ENCODE measurements at regions not wholly inside any gene's neighbourhood (a gene's known extent, or its start where the extent isn't known, plus 50 kb on each side); places are given as distances from the start of the nearest gene placed in this dataset.

- Histone ChIP-seq H3K36me3 (ENCODE audit: control insufficient read depth, insufficient read depth, low read length) (no peaks in the 10 kb centered on the region), H3K4me3 (ENCODE audit: extremely low read depth, insufficient read depth, low read length, poor library complexity, severe bottlenecking) (no peak overlapping the region), H3K27ac (ENCODE audit: low read depth, low read length, severe bottlenecking) (no peak overlapping the region), H3K9me3 (ENCODE audit: control insufficient read depth, low read length) (no peaks in the 10 kb centered on the region), H3K4me1 (ENCODE audit: control insufficient read depth, insufficient read depth, low read length, poor library complexity, severe bottlenecking) (no peaks in the 10 kb centered on the region)
- WGBS, 2 experiments (ENCODE audit: insufficient coverage in 2 of 2): 88 to 89% methylated on average over 1 of the region's 4 CpGs
Observed at GRCh38 chr2:128714285-128714684, 395.6 kb upstream of the HS6ST1 start.

DNA sequence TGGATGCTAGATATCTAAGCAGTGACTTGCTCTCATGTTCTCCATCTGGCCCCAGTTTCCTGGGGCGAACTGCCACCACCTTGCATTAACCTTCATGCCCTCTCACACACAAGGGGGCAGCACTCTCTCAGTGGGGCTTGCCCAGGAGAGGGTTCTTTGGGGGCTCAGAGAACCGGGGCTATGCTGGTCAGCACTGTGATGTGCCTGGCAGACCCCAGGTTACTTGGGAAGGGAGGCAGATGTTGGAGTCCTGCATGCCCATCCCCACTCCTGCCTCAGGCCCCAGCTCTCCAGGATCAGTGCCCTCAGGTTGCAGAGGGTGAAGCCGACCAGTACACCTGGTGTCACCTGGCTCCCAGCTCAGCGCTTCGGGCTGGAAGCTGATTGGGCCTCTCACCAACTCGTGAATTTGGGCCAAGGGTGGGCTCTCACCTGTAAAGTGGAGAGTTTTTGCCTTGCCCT is 396.2 kb upstream of the HS6ST1 start:
- no peaks in the 10 kb centered on the region for H3K4me1 ChIP-seq (ENCODE audit: control insufficient read depth, insufficient read depth, low read length, poor library complexity, severe bottlenecking)
- H3K9me3 ChIP-seq (ENCODE audit: control insufficient read depth, low read length): no peaks in the 10 kb centered on the region
- WGBS, 2 experiments (ENCODE audit: insufficient coverage in 2 of 2): 91 to 94% methylated on average over 4 of the region's 6 CpGs
- no peaks in the 10 kb centered on the region for H3K36me3 ChIP-seq (ENCODE audit: control insufficient read depth, insufficient read depth, low read length)
- no peak overlapping the region for H3K4me3 ChIP-seq (ENCODE audit: extremely low read depth, insufficient read depth, low read length, poor library complexity, severe bottlenecking)
- H3K27ac ChIP-seq (ENCODE audit: low read depth, low read length, severe bottlenecking): no peak overlapping the region

DNA sequence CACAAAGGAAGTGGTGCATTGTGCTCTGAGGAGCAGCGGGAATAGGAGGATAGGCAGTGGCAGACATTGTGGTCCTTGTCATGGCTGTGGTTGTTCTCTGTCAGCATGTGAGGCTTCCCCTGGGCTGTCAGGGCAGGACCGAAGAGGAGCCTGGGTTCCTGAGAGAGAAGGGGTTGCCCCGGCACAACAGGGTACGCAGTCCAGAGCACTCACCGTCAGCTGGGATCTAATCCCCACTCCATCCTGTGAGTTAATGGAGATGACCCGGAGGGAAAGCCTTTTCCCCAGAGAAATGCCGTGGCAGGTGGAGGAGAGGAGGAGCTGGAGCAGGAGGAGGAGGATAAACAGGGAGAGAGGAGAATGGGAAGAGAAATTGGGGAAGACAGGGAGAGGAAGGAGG is 396.7 kb upstream of the HS6ST1 start:
- no peaks in the 10 kb centered on the region for H3K4me1 ChIP-seq (ENCODE audit: control insufficient read depth, insufficient read depth, low read length, poor library complexity, severe bottlenecking)
- no peak overlapping the region for H3K27ac ChIP-seq (ENCODE audit: low read depth, low read length, severe bottlenecking)
- 83 to 95% methylated on average over 3 to 7 of the region's 7 CpGs for WGBS, 2 experiments (ENCODE audit: insufficient coverage in 2 of 2)
- H3K4me3 ChIP-seq (ENCODE audit: extremely low read depth, insufficient read depth, low read length, poor library complexity, severe bottlenecking): no peak overlapping the region
- no peaks in the 10 kb centered on the region for H3K9me3 ChIP-seq (ENCODE audit: control insufficient read depth, low read length)
- no peaks in the 10 kb centered on the region for H3K36me3 ChIP-seq (ENCODE audit: control insufficient read depth, insufficient read depth, low read length)

DNA sequence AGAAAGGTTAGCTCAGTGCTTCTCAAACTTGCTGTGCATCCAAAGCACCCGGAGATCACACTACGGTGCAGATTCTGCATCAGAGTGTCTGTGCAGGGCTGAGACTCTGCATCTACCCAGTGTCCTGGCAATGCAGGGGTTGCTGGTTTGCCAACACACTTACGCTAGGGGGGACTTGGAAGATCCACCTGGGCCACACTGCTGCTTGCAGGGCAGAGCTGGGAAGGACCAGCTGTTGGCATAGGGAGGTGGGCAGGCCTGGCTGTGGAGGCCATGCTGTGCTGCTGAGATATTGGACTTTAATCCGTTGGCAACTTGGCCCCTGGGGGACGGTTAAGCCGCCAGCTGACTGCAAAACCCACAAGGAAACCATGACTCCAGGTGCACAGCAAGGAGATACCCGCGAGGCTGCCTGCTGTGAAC is 397.6 kb upstream of the HS6ST1 start:
- Histone ChIP-seq H3K4me1 (ENCODE audit: control insufficient read depth, insufficient read depth, low read length, poor library complexity, severe bottlenecking) (no peaks in the 10 kb centered on the region), H3K4me3 (ENCODE audit: extremely low read depth, insufficient read depth, low read length, poor library complexity, severe bottlenecking) (no peak overlapping the region), H3K36me3 (ENCODE audit: control insufficient read depth, insufficient read depth, low read length) (no peaks in the 10 kb centered on the region), H3K27ac (ENCODE audit: low read depth, low read length, severe bottlenecking) (no peak overlapping the region), H3K9me3 (ENCODE audit: control insufficient read depth, low read length) (peaks cover 4% of the 10 kb centered on the region)
- 92 to 96% methylated on average over 7 to 8 of the region's 8 CpGs for WGBS, 2 experiments (ENCODE audit: insufficient coverage in 2 of 2)

DNA sequence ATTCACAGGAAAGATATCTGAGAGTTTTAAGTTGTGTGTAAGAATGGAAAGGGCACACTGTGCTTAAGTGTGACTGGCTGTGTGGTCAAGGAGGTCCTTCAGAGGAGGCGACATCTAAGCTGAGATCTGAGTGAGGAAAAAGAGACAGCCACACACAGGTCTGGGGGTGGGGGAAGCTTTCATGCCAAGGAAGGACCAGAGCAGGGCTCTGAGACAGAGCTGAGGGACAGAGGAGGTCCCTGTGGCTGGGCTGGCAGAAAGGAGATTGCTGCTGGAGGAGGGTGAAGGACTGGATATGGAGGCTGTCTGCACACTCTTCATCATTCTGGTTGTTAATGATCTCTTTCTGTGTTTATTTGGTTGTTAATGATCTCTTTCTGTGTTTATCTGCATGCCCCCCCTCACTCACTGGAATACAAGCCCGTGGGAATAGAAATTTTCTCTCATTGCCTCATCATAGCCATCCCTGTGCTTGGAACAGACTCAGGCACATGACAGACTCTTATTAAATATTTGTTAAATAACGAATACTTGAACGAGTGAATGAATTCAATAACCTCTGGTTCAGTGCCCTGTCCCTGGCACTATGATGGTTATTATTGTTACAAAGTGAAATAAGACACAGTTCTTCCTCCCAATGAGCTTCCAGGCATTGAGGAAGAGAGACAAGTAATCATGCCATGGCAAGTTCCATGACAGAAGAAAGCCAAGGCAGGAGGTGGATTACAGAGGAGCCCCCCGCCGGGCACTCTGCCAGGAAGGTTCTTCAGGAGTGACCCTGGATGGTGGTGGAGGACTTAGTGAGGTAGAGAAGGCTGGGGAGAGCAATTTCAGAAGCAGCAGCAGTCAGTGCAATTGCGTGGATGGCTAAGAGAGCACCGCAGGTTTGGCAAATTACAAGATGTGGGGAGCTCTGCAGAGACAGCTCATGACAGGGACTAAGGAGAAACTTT is 399.4 kb upstream of the HS6ST1 start:
- no peaks in the 10 kb centered on the region for H3K36me3 ChIP-seq (ENCODE audit: control insufficient read depth, insufficient read depth, low read length)
- no peak overlapping the region for H3K4me3 ChIP-seq (ENCODE audit: extremely low read depth, insufficient read depth, low read length, poor library complexity, severe bottlenecking)
- 99 to 100% methylated on average over 5 to 6 of the region's 8 CpGs for WGBS, 2 experiments (ENCODE audit: insufficient coverage in 2 of 2)
- no peak overlapping the region for H3K27ac ChIP-seq (ENCODE audit: low read depth, low read length, severe bottlenecking)
- peaks cover 4% of the 10 kb centered on the region for H3K9me3 ChIP-seq (ENCODE audit: control insufficient read depth, low read length)
- no peaks in the 10 kb centered on the region for H3K4me1 ChIP-seq (ENCODE audit: control insufficient read depth, insufficient read depth, low read length, poor library complexity, severe bottlenecking)

GRCh38 chr2:128720080-128721022 is 401.7 kb upstream of the HS6ST1 start:
- H3K27ac ChIP-seq (ENCODE audit: low read depth, low read length, severe bottlenecking): no peak overlapping the region
- no peaks in the 10 kb centered on the region for H3K36me3 ChIP-seq (ENCODE audit: control insufficient read depth, insufficient read depth, low read length)
- H3K4me1 ChIP-seq (ENCODE audit: control insufficient read depth, insufficient read depth, low read length, poor library complexity, severe bottlenecking): no peaks in the 10 kb centered on the region
- no peak overlapping the region for H3K4me3 ChIP-seq (ENCODE audit: extremely low read depth, insufficient read depth, low read length, poor library complexity, severe bottlenecking)
- WGBS, 2 experiments (ENCODE audit: insufficient coverage in 2 of 2): 100% methylated on average over 1 of the region's 4 CpGs; no CpG with 5 or more reads in 1 of the 2 experiments
- peaks cover 4% of the 10 kb centered on the region for H3K9me3 ChIP-seq (ENCODE audit: control insufficient read depth, low read length)

GRCh38 chr2:128721096-128721495 is 402.4 kb upstream of the HS6ST1 start:
- H3K36me3 ChIP-seq (ENCODE audit: control insufficient read depth, insufficient read depth, low read length): no peaks in the 10 kb centered on the region
- no peaks in the 10 kb centered on the region for H3K4me1 ChIP-seq (ENCODE audit: control insufficient read depth, insufficient read depth, low read length, poor library complexity, severe bottlenecking)
- WGBS, 2 experiments (ENCODE audit: insufficient coverage in 2 of 2): 100% methylated on average over 1 of the region's 2 CpGs; no CpG with 5 or more reads in 1 of the 2 experiments
- H3K4me3 ChIP-seq (ENCODE audit: extremely low read depth, insufficient read depth, low read length, poor library complexity, severe bottlenecking): no peak overlapping the region
- no peak overlapping the region for H3K27ac ChIP-seq (ENCODE audit: low read depth, low read length, severe bottlenecking)
- H3K9me3 ChIP-seq (ENCODE audit: control insufficient read depth, low read length): peaks cover 4% of the 10 kb centered on the region

DNA sequence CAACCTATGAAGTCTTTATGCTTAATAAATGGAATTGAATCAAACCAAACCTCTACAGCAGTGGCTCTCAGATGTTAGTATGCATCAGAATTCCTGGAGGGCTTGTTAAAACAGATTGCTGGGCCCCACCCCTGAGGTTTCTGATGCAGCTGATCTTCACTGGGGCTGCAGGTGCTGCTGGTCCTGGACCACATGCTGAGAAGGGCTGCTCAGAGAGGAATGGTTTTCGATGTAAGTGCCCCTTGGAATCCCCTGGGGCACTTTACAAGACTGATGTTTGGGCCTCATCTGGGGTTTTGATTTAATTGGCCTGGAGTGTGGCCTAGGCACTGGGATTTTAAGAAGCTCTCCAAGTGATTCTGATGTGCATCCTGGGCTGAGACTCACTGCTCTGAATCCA is 403.8 kb upstream of the HS6ST1 start:
- no peaks in the 10 kb centered on the region for H3K36me3 ChIP-seq (ENCODE audit: control insufficient read depth, insufficient read depth, low read length)
- H3K27ac ChIP-seq (ENCODE audit: low read depth, low read length, severe bottlenecking): no peak overlapping the region
- peaks cover 4% of the 10 kb centered on the region for H3K9me3 ChIP-seq (ENCODE audit: control insufficient read depth, low read length)
- 20 to 38% methylated on average over 1 of the region's 1 CpG for WGBS, 2 experiments (ENCODE audit: insufficient coverage in 2 of 2)
- H3K4me3 ChIP-seq (ENCODE audit: extremely low read depth, insufficient read depth, low read length, poor library complexity, severe bottlenecking): no peak overlapping the region
- no peaks in the 10 kb centered on the region for H3K4me1 ChIP-seq (ENCODE audit: control insufficient read depth, insufficient read depth, low read length, poor library complexity, severe bottlenecking)

- Histone ChIP-seq H3K27ac (ENCODE audit: low read depth, low read length, severe bottlenecking) (no peak overlapping the region), H3K9me3 (ENCODE audit: control insufficient read depth, low read length) (peaks cover 8% of the 10 kb centered on the region), H3K36me3 (ENCODE audit: control insufficient read depth, insufficient read depth, low read length) (no peaks in the 10 kb centered on the region), H3K4me3 (ENCODE audit: extremely low read depth, insufficient read depth, low read length, poor library complexity, severe bottlenecking) (no peak overlapping the region), H3K4me1 (ENCODE audit: control insufficient read depth, insufficient read depth, low read length, poor library complexity, severe bottlenecking) (no peaks in the 10 kb centered on the region)
- WGBS, 2 experiments (ENCODE audit: insufficient coverage in 2 of 2): 89 to 92% methylated on average over 5 to 6 of the region's 7 CpGs
Observed at GRCh38 chr2:128724547-128724946, 405.9 kb upstream of the HS6ST1 start.

DNA sequence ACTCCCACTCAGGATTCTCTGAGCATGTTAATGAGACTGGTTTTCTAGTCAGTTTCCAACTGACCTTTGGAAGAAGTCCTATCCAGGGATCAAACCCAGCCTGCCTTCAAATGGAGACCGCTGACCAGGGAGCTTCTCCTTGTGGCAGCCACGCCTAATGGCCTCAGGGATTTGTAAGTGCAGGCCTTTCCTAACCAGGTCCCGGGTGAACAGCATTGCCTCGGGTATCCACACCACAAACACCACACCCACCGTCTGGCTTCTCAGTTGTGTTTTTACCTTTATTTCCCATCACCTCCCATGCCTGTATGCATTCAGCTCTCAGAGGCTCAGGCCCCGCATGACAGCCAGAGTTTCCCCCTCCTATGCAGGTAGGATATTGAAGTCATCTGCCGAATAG is 406.3 kb upstream of the HS6ST1 start:
- Histone ChIP-seq H3K36me3 (ENCODE audit: control insufficient read depth, insufficient read depth, low read length) (no peaks in the 10 kb centered on the region), H3K27ac (ENCODE audit: low read depth, low read length, severe bottlenecking) (no peak overlapping the region), H3K4me3 (ENCODE audit: extremely low read depth, insufficient read depth, low read length, poor library complexity, severe bottlenecking) (no peak overlapping the region), H3K4me1 (ENCODE audit: control insufficient read depth, insufficient read depth, low read length, poor library complexity, severe bottlenecking) (no peaks in the 10 kb centered on the region), H3K9me3 (ENCODE audit: control insufficient read depth, low read length) (peaks cover 8% of the 10 kb centered on the region)
- WGBS, 2 experiments (ENCODE audit: insufficient coverage in 2 of 2): 94 to 98% methylated on average over 6 of the region's 7 CpGs
